HK-2 (cell line): ENCODE measurements at regions not wholly inside any gene's neighbourhood (a gene's known extent, or its start where the extent isn't known, plus 50 kb on each side); places are given as distances from the start of the nearest gene placed in this dataset.

Experiments
- DNase-seq: peaks from one replicate; pipeline ENCODE4 v3.0.0-alpha.2; 2018; ENCODE audit not compliant: unreplicated experiment

- DNase-seq = no peak
Observed at GRCh38 chr13:38519229-38519911, 167.5 kb upstream of the FREM2 start.

- DNase-seq = no peak
Observed at GRCh38 chr13:38520041-38520440, 166.8 kb upstream of the FREM2 start.

- no peak for DNase-seq
Observed at GRCh38 chr13:38527140-38527539, 159.7 kb upstream of the FREM2 start.

- no peak for DNase-seq
Observed at GRCh38 chr13:38528986-38529385, 157.9 kb upstream of the FREM2 start.

- DNase-seq = no peak
Observed at GRCh38 chr13:38530492-38530891, 156.4 kb upstream of the FREM2 start.

DNA sequence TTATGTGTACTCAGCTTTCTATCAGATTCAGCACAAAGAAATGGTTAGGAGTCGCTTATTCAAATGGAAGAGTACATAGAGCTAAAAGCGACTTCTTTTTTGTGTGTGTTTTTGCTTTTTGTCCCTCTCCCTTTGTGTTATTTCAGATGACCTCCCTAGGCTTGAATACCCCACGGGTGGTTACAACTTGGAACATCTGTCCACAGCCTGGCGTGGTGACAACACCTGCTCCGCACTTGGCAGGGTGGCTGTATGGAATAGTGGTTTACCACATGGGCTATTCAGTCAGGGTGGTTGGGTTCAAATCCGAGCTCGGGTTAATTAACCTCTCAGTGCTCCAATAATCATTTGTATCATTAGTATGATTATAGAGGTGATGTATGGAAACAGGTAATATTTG is 151.6 kb upstream of the FREM2 start:
- DNase-seq = no peak

GRCh38 chr13:38537051-38537450 is 149.8 kb upstream of the FREM2 start:
- DNase-seq = no peak

DNA sequence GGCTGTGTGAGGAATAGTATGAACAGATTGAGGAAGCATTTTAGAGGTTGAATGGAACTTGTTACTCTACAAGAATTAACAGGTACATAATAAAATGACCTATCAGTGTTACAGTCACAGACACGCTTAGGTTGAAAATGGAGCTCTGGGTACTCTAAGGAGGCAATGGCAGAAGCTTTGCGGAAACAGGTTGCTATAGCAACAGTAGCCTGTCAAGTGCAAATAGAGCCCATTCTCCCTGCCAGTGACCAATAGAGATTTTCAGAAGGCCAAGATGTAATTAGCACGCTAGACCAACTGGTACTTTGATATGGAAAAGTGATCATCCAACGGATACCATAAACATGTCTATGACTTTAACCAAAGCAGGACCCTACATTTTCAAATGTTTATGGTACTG is 148.5 kb upstream of the FREM2 start:
- no peak for DNase-seq

- DNase-seq = no peak
Observed at GRCh38 chr13:38539632-38540031, 147.2 kb upstream of the FREM2 start.

DNA sequence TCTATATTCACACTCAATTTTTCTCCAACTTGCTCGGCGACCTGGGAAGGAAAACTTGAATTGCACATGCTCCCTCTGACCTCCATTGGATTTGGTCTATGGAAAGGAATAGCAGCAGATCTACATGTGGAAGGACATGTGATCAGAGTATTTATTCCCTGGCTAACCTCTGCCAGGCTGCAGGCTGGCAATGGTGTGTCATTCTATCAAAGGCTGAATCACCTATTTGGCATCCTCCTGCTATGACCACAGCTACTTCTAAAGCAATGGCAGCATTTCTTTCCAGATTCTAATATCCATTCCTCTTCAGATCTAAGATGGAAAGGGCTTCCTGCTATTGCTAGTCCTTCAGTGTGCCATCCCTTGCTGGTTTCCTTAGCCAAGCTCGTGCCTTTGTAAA is 144.3 kb upstream of the FREM2 start:
- peak; percentile 25 for DNase-seq

- no peak for DNase-seq
Observed at GRCh38 chr13:38543561-38543960, 143.3 kb upstream of the FREM2 start.

GRCh38 chr13:38563739-38564138 is 123.1 kb upstream of the FREM2 start:
- DNase-seq = no peak

GRCh38 chr13:38564256-38565150 is 122.4 kb upstream of the FREM2 start:
- no peak for DNase-seq

DNA sequence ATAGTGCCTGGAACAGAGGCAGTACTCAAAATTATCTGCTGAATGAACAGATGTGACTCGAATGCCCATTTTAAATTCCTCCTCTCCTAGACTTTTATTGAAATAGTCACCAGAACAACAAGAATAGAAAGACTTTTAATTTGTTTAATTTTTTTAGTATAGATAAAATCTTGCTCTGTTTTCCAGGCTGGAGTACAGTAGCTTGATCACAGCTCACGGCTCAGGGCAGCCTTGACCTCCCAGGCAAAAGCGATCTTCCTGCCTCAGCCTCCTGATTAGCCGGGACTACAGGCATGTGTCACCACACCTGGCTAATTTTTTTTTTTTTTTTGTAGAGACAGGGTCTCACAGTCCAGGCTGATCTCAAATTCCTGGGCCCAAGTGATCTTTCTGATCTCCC is 120.9 kb upstream of the FREM2 start:
- no peak for DNase-seq

- DNase-seq = no peak
Observed at GRCh38 chr13:38566519-38566918, 120.4 kb upstream of the FREM2 start.

GRCh38 chr13:38570706-38571105 is 116.2 kb upstream of the FREM2 start:
- no peak for DNase-seq

DNA sequence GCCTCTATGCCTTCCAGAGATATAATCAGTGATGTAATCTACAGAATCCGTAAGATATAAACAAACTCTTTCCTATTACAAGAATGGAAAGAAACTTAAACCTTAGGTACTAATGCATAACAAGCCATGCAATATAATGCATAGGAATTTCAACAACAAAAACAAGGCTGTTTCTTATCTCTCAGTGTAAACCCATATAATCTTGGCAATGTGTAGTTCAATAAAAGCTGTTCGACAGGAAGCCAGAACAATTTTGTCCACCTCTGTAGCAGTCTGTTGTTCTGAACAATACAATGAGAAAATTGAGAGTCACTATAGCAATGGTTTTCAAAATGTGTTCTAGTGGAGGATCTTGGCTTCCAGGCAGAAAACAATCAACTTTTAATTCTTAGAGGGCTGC is 111.5 kb upstream of the FREM2 start:
- DNase-seq = no peak

GRCh38 chr13:38577048-38577447 is 109.8 kb upstream of the FREM2 start:
- no peak for DNase-seq

DNA sequence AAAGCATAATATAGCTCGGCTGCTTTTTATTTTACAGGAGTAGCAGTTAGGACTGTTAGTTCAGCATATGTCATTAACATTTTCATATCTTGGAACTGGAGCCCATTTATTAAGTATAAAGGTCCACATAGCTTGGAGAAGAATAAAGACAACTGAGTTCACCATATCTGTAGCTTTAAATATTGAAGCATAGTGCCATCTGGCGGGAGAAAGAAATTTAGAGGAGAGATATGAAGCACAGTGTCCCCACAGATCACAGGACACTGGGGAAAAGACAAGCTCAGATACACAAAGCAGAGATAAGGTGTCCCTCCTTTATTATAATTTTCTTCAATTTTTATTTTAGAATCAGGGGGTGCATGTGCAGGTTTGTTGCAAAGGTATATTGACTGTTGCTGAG is 104.7 kb upstream of the FREM2 start:
- no peak for DNase-seq

DNA sequence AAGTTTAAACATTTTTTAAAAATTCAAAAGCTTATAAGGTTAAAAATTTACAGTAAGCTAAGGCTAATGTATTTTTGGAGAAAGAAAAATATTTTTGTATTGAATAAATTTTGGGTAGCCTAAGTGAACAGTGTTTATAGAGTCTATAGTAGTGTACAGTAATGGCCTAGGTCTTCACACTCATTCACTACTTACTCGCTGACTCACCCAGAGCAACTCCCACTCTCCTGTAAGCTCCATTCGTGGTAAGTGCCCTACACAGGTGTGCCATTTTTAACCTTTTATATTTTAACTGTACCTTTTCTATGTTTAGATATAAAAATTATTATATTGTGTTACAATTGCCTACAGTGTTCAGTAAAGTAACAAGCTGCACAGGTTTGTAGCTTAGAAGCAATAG is 96.6 kb upstream of the FREM2 start:
- DNase-seq = no peak

DNA sequence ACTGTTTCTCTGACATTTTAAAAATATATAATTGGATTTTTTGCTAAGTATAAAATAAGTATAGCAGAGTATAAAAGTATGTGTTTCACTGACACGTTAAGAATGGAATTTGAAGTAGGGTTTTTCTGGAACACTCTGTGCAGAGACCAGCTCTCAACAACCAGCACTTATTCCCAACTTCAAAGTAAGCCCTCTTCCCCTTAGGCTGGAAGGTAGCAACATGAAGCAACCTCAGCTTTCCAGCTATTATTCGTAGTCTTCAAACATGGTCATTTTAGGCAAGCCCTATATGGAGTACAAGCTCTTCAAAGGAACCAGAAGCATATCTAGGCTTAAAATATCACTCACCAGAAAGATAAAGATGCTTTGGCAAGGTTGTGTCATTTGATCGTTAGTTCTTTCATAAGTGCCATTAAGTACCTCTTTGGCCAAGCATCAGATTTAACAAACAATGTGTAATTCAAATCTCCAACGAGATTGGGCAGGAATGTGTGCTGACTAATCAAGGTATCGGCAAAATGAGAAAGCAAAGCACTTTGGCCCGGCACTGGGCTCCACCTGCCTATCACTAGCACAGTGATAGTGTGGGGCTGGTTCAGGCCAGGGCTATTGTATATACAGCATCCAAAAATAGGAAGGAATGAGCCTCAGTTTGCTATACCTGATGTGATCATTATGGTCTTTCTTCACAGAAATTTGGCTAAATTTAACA is 95.9 kb upstream of the FREM2 start:
- no peak for DNase-seq

GRCh38 chr13:38602266-38602665 is 84.6 kb upstream of the FREM2 start:
- DNase-seq = no peak
